HG03025 (cell line): ENCODE measurements at regions not wholly inside any gene's neighbourhood (a gene's known extent, or its start where the extent isn't known, plus 50 kb on each side); places are given as distances from the start of the nearest gene placed in this dataset.
"Not testable (repeated sequence)": the region's sequence is repeated elsewhere in the genome, so short reads cannot be mapped to it uniquely, and the experiment has no call there.

Experiments used
- ATAC-seq: cut with Tn5 transposase; IDR thresholded peaks from one replicate; pipeline ENCODE4 v1.9.1; 2021; ENCODE audit warnings: mild to moderate bottlenecking, moderate library complexity; ENCODE audit not compliant: unreplicated experiment, low FRiP score

DNA sequence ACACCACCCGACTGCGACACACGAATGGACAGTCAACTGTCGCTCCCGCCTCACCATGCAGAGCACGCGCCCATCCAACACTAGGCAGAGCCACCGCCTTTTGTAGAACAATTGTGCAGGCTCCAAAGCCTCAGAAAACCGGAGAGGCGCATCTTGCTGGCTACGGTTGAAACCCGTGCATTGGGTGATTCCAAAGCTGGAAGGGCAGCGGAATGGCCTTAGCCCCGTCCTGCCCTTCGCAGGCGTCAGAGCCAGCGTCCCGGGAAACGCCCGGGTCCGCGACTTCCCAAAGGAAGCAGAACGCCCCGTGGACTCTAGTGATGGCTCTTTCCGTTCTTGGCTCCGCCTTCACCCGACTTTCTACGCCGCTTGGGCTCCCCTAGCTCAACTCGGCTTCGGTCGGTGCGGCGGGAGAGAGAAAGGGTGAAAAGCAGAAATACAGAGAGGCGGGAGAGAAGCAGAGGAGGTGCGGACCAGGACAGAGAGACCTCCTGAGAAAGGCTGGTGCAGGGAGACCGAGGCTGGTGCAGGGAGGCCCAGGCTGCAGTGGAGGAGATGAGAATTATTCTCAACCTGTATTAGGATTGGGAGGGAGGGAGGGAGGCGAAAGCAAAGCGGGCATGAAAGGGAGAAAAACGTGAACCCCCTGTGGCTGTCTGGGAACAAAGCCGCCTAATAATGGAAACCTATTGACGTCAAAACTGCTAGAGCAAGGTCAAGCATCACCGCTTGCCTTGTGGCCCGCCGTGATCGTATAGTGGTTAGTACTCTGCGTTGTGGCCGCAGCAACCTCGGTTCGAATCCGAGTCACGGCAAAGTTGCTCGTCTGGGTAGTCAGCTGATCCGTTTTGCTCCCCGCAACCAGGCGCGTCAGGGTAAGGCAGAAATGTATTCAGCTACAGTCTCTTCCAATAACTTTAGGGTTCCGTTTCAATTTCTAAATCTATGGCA, 99.5 kb downstream of the PRKAB2 start:
- ATAC-seq = no peak

GRCh38 chr1:147071142-147071541, 101.1 kb downstream of the PRKAB2 start:
- no peak for ATAC-seq

GRCh38 chr1:147062956-147063355, 109.3 kb downstream of the PRKAB2 start:
- ATAC-seq = no peak

DNA sequence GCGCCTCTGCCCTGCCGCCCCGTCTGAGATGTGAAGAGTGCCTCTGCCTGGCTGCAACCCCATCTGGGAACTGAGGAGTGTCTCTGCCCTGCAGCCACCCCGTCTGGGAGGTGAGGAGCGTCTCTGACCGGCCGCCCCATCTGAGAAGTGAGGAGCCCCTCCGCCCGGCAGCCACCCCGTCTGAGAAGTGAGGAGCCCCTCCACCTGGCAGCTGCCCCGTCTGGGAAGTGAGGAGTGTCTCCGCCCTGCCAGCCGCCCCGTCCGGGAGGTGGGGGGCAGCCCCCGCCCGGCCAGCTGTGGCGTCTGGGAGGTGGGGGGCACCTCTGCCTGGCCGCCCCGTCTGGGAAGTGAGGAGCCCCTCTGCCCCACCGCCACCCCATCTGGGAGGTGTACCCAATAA, 110.4 kb downstream of the PRKAB2 start:
- ATAC-seq = not testable (repeated sequence)

- ATAC-seq = no peak
These were observed 115.1 kb downstream of the NBPF12 start for GRCh38 chr1:147053269-147053668.

- no peak for ATAC-seq
These were observed 114.6 kb downstream of the NBPF12 start for GRCh38 chr1:147052677-147053076.

DNA sequence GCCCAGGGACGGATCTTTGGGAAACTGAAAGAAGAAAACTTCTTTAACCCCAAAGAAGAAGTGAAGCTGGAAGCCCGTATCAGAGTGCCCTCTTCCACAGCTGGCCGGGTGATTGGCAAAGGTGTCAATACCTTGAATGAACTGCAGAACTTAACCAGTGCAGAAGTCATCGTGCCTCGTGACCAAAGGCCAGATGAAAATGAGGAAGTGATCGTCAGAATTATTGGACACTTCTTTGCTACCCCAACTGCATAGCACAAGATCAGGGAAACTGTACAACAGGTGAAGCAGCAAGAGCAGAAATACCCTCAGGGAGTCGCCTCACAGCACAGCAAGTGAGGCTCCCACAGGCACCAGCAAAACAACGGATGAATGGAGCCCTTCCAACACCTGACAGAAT, 114.0 kb downstream of the NBPF12 start:
- ATAC-seq = no peak

DNA sequence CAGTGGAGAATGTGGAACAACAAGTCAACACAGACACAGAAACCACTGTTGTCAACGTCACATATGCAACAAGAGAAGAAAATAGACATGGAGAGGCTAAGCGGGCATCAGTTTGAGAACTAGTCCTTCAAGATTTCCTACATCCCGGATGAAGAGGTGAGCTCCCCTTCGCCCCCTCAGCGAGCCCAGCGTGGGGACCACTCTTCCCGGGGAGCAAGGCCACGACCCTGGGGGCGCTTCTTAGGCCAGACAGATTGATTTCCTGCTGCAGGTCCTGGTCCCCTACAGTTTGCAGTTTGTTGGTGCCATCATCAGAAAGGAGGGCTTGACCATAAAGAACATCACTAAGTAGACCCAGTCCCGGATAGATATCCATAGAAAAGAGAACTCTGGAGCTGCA, 113.0 kb downstream of the NBPF12 start:
- no peak for ATAC-seq

DNA sequence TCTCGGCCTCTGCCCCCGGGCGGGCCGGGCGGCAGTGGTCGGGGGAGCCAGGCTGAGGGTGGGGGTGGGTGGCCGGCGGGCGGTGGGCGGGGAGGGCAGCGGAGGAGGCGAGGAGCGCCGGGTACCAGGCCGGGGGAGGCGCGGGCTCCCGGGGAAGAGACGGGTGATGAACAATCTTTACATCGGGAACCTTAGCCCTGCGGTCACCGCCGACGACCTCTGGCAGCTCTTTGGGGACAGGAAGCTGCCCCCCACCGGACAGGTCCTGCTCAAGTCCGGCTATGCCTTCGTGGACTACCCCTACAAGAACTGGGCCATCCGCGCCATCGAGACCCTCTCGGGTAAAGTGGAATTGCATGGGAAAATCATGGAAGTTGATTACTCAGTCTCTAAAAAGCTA, 112.5 kb downstream of the NBPF12 start:
- ATAC-seq = no peak

GRCh38 chr1:147046863-147047394, 108.8 kb downstream of the NBPF12 start:
- not testable (repeated sequence) for ATAC-seq

DNA sequence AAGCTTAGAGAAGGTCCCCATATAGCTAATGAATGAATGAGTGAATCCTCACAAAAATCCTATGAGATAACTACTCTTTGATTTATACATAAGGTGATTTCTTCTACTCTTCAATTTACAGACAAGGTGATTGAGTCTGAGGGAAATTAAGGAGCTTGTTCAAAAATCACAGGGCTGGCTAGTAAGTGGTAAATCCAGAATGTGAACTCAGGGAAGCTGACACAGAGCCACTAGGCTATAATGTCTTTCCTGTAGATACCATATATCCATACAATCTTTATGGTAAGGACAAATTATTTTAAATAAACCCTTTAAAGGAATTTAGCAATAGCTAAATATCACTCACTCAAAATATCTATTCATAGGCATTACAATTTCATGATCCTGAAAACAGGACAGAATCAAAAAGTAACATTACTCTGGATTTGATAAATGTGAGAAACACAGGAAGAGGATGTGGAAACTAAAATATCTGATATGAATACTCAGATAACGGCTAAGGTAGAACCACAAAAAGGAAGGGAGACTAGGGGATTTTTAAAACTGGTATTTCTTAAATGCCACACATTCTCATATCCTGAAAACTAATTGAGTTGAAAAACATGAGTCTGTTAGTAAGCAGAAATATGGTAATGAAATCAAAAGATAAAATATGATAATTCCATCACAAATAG, 108.2 kb downstream of the NBPF12 start:
- ATAC-seq = no peak
